Activated naive CD8-positive, alpha-beta T cell treated with anti-CD3 and anti-CD28 coated beads, Interleukin-2, amount 10 ng/mL, durations not matched to agents 7 days and 5 days (primary cell): ENCODE measurements at regions not wholly inside any gene's neighbourhood (a gene's known extent, or its start where the extent isn't known, plus 50 kb on each side); places are given as distances from the start of the nearest gene placed in this dataset.
"Not testable (repeated sequence)": the region's sequence is repeated elsewhere in the genome, so short reads cannot be mapped to it uniquely, and the experiment has no call there.

ENCODE experiments used
- ATAC-seq: fragments of 150-1000 bp; cut with Tn5 transposase; one replicate; pipeline ENCODE4 v1.10.0; 2021; ENCODE audit warnings: low read depth, moderate library complexity
- POLR2A ChIA-PET: fragments of 350-600 bp; sonication (Branson Sonifier 250); formaldehyde crosslinking; loops from one replicate; lab custom pipeline; 2021; ENCODE audit warnings: antibody characterized with exemption; lab: Charles Lee
- DNase-seq: peaks from one replicate; pipeline ENCODE4 v3.0.0; 2021
- H3K27ac Mint-ChIP-seq: one replicate; pipeline ENCODE4 v1.8.0; 2022; ENCODE audit warnings: mild to moderate bottlenecking, mixed read lengths
- H3K27me3 Mint-ChIP-seq: one replicate; pipeline ENCODE4 v1.8.0; 2022; ENCODE audit warnings: mild to moderate bottlenecking, moderate library complexity, mixed read lengths
- H3K36me3 Mint-ChIP-seq: one replicate; pipeline ENCODE4 v1.8.0; 2021; ENCODE audit warnings: mild to moderate bottlenecking, mixed read lengths
- H3K4me1 Mint-ChIP-seq: one replicate; pipeline ENCODE4 v1.8.0; 2021; ENCODE audit warnings: mixed read lengths
- H3K4me3 Mint-ChIP-seq: one replicate; pipeline ENCODE4 v1.8.0; 2022; ENCODE audit warnings: mild to moderate bottlenecking, moderate library complexity, mixed read lengths
- H3K9me3 Mint-ChIP-seq: one replicate; pipeline ENCODE4 v1.8.0; 2021; ENCODE audit warnings: mixed read lengths

DNA sequence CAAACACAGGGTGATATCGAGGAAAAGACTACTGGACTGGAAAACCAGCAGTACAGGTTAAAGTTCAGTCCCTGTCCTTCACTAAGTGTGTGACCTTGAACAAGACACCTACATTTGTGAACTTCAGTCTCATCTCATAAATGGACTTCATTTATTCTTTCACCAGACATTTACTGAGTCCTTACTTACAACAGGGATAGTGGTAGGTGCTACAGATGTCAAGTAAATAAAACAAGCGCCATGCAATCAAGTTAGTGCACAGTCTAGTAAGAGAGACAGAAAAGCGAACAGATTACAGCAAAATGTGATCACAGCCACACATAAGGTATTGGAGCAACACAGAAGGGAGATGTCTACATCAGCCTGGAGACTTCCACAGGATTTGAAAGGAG, 413.2 kb downstream of the ACTL7B start:
- no peak for DNase-seq
- H3K27ac Mint-ChIP-seq = no peak overlapping the region
- no peak overlapping the region for H3K4me3 Mint-ChIP-seq
- no peaks in the 10 kb centered on the region for H3K4me1 Mint-ChIP-seq
- ATAC-seq = no peak
- POLR2A ChIA-PET = no interaction called here
- H3K36me3 Mint-ChIP-seq = no peaks in the 10 kb centered on the region
- no peaks in the 10 kb centered on the region for H3K27me3 Mint-ChIP-seq
- H3K9me3 Mint-ChIP-seq = peaks cover 7% of the 10 kb centered on the region

GRCh38 chr9:108441726-108442125, 414.1 kb downstream of the ACTL7B start:
- no peak overlapping the region for H3K27ac Mint-ChIP-seq
- H3K27me3 Mint-ChIP-seq = no peaks in the 10 kb centered on the region
- H3K4me3 Mint-ChIP-seq = no peak overlapping the region
- no peak for DNase-seq
- ATAC-seq = no peak
- POLR2A ChIA-PET = no interaction called here
- H3K9me3 Mint-ChIP-seq = peaks cover 7% of the 10 kb centered on the region
- H3K36me3 Mint-ChIP-seq = no peaks in the 10 kb centered on the region
- H3K4me1 Mint-ChIP-seq = no peaks in the 10 kb centered on the region

DNA sequence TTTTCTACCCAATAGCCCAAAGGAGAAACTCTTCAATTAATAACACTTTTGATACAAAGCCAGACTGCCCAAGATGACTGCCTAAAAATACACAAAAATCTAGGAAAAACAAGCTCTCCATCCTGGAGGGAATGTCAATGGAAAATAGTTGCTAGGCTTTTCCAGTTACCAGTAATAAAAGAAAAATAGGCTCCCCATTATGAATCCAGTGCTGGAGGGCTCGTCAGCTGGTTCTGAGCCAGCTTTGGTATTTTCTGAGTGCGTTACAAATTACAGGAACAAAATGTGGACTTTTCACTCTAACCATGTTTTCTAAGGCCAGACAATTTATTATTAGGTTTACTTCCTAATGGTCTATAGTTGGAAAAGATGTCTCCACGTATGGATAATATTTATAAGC, 414.5 kb downstream of the ACTL7B start:
- POLR2A ChIA-PET = no interaction called here
- no peak for ATAC-seq
- DNase-seq = no peak
- no peaks in the 10 kb centered on the region for H3K36me3 Mint-ChIP-seq
- H3K27me3 Mint-ChIP-seq = no peaks in the 10 kb centered on the region
- H3K27ac Mint-ChIP-seq = no peak overlapping the region
- no peaks in the 10 kb centered on the region for H3K4me1 Mint-ChIP-seq
- peaks cover 7% of the 10 kb centered on the region for H3K9me3 Mint-ChIP-seq
- H3K4me3 Mint-ChIP-seq = no peak overlapping the region

- POLR2A ChIA-PET = no interaction called here
- DNase-seq (no peak), ATAC-seq (no peak)
- H3K4me1 Mint-ChIP-seq = no peaks in the 10 kb centered on the region
- H3K27me3 Mint-ChIP-seq = no peaks in the 10 kb centered on the region
- no peak overlapping the region for H3K4me3 Mint-ChIP-seq
- peaks cover 5% of the 10 kb centered on the region for H3K9me3 Mint-ChIP-seq
- H3K36me3 Mint-ChIP-seq = no peaks in the 10 kb centered on the region
- no peak overlapping the region for H3K27ac Mint-ChIP-seq
Observed at GRCh38 chr9:108439947-108440346, 415.8 kb downstream of the ACTL7B start.

GRCh38 chr9:108437656-108438055, 418.1 kb downstream of the ACTL7B start:
- POLR2A ChIA-PET = no interaction called here
- H3K27ac Mint-ChIP-seq = no peak overlapping the region
- no peak overlapping the region for H3K4me3 Mint-ChIP-seq
- H3K27me3 Mint-ChIP-seq = no peaks in the 10 kb centered on the region
- no peaks in the 10 kb centered on the region for H3K4me1 Mint-ChIP-seq
- H3K36me3 Mint-ChIP-seq = no peaks in the 10 kb centered on the region
- peaks cover 2% of the 10 kb centered on the region for H3K9me3 Mint-ChIP-seq
- no peak for DNase-seq
- no peak for ATAC-seq

DNA sequence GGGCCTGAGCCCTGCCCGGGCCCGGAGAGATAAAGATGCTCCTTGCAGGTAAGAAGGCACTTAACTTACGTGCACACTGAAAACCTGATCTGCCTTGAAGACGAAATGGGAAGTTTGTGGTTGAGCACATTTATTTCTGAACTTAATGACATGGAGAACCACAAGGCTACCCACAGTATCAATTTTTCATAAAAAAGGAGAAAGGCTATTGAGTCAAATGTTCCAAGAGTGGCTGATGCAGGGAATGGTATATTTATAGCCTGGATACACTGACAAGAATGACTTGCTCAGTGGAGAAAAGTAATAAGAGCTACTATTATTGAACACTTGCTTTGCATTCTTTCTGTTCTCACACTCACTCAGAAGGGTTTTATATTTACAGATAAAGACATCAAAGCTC, 419.3 kb downstream of the ACTL7B start:
- POLR2A ChIA-PET = no interaction called here
- H3K9me3 Mint-ChIP-seq = peaks cover 4% of the 10 kb centered on the region
- ATAC-seq = no peak
- H3K27me3 Mint-ChIP-seq = no peaks in the 10 kb centered on the region
- no peaks in the 10 kb centered on the region for H3K36me3 Mint-ChIP-seq
- no peak overlapping the region for H3K27ac Mint-ChIP-seq
- H3K4me1 Mint-ChIP-seq = no peaks in the 10 kb centered on the region
- no peak overlapping the region for H3K4me3 Mint-ChIP-seq
- DNase-seq = no peak

- POLR2A ChIA-PET = no interaction called here
- H3K4me1 Mint-ChIP-seq = no peaks in the 10 kb centered on the region
- no peak overlapping the region for H3K4me3 Mint-ChIP-seq
- DNase-seq (no peak), ATAC-seq (no peak)
- peaks cover 8% of the 10 kb centered on the region for H3K9me3 Mint-ChIP-seq
- no peaks in the 10 kb centered on the region for H3K27me3 Mint-ChIP-seq
- no peak overlapping the region for H3K27ac Mint-ChIP-seq
- H3K36me3 Mint-ChIP-seq = no peaks in the 10 kb centered on the region
Observed at GRCh38 chr9:108434502-108434901, 421.3 kb downstream of the ACTL7B start.

DNA sequence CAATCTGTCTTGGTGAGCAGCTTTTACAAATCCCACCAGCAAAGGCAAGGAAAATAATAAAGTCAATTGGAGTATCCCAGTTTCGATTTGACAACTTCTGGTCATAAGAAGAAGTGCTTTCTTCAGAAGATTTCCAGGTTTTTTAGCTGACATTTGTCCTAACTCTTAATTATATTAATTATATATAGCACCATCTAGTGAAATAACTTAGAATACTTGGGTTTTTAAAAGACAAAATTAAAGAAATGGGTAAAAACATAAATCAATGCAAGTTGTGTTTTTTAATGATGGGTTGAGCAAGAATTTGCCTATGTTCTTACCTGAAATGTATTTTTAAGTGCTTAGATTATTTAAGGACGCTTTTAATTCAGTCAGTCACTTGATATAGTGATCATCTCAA, 421.8 kb downstream of the ACTL7B start:
- H3K9me3 Mint-ChIP-seq = peaks cover 8% of the 10 kb centered on the region
- ATAC-seq = no peak
- no peak for DNase-seq
- no peaks in the 10 kb centered on the region for H3K4me1 Mint-ChIP-seq
- no peaks in the 10 kb centered on the region for H3K27me3 Mint-ChIP-seq
- H3K36me3 Mint-ChIP-seq = no peaks in the 10 kb centered on the region
- H3K4me3 Mint-ChIP-seq = no peak overlapping the region
- POLR2A ChIA-PET = no interaction called here
- H3K27ac Mint-ChIP-seq = no peak overlapping the region

GRCh38 chr9:108430655-108431054, 425.1 kb downstream of the ACTL7B start:
- H3K4me1 Mint-ChIP-seq = no peaks in the 10 kb centered on the region
- H3K4me3 Mint-ChIP-seq = no peak overlapping the region
- H3K9me3 Mint-ChIP-seq = peaks cover 8% of the 10 kb centered on the region
- POLR2A ChIA-PET = no interaction called here
- DNase-seq = no peak
- no peaks in the 10 kb centered on the region for H3K36me3 Mint-ChIP-seq
- no peak overlapping the region for H3K27ac Mint-ChIP-seq
- H3K27me3 Mint-ChIP-seq = no peaks in the 10 kb centered on the region
- ATAC-seq = no peak

DNA sequence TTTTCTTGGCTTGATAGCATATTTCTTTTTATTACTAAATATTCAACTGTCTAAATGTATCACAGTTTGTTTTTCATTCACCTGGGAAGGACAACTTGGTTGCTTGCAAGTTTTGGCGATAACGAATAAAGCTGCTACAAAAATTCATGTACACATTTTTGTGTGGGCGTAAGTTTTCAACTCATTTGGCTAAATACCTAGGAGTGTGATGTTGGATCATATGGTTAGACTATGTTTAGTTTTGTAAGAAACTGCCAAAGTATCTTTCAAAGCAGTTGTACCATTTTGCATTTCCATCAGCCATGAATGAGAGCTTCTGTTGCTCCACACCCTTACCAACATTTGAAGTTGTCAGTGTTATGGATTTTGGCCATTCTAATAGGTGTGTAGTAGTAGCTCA, 428.0 kb downstream of the ACTL7B start:
- no peak for DNase-seq
- Mint-ChIP-seq H3K4me1 (no peaks in the 10 kb centered on the region), H3K27ac (no peak overlapping the region), H3K36me3 (no peaks in the 10 kb centered on the region), H3K27me3 (no peaks in the 10 kb centered on the region), H3K9me3 (peaks cover 6% of the 10 kb centered on the region), H3K4me3 (no peak overlapping the region)
- no peak for ATAC-seq
- POLR2A ChIA-PET = no interaction called here

GRCh38 chr9:108426421-108426940, 429.3 kb downstream of the ACTL7B start:
- H3K9me3 Mint-ChIP-seq, ATAC-seq, H3K36me3 Mint-ChIP-seq, POLR2A ChIA-PET, H3K4me1 Mint-ChIP-seq, H3K27ac Mint-ChIP-seq, DNase-seq, H3K27me3 Mint-ChIP-seq, H3K4me3 Mint-ChIP-seq: not testable (repeated sequence)

- POLR2A ChIA-PET = no interaction called here
- Mint-ChIP-seq H3K4me1 (no peaks in the 10 kb centered on the region), H3K27me3 (no peaks in the 10 kb centered on the region), H3K4me3 (no peak overlapping the region), H3K36me3 (no peaks in the 10 kb centered on the region), H3K9me3 (no peaks in the 10 kb centered on the region), H3K27ac (no peak overlapping the region)
- ATAC-seq (no peak), DNase-seq (no peak)
Observed at GRCh38 chr9:108423433-108423832, 432.4 kb downstream of the ACTL7B start.

DNA sequence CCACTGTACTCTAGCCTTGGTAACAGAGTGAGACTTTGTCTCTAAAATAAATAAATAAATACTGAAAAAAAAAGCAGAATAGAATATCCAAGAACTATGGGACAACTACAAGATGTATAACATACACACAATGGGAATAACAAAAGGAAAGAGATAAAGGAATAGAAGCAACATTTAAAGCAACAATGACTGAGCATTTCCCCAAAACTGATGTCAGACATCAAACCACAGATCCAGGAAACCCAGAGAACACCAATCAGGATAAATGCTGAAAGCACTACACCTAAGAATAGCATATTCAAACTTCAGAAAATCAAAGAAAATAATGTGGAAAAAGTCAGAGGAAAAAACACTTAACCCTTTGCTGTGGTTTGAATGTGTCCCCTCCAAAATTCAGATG, 436.4 kb downstream of the ACTL7B start:
- POLR2A ChIA-PET = no interaction called here
- Mint-ChIP-seq H3K27ac (no peak overlapping the region), H3K4me1 (no peaks in the 10 kb centered on the region), H3K27me3 (no peaks in the 10 kb centered on the region), H3K9me3 (no peaks in the 10 kb centered on the region), H3K36me3 (no peaks in the 10 kb centered on the region), H3K4me3 (no peak overlapping the region)
- DNase-seq = no peak
- ATAC-seq = no peak

DNA sequence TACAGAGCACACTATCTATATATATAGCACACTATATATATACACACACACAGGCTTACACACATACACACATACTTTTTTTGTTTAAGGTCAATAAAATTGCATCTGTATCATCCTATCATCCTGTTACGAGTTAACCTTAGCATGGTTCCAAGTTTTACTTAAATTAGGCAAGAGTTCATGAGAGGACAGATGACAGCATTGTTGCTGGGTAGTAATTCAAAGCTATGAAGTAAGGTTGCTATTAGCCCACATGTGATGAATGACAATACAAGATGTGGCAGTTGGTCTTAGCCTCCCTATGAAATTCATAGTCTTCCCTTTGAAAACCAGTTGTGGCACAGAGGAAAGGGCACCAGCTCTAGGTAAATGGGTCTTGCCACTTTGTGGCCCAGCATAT, 438.1 kb downstream of the ACTL7B start:
- no peaks in the 10 kb centered on the region for H3K36me3 Mint-ChIP-seq
- no peaks in the 10 kb centered on the region for H3K9me3 Mint-ChIP-seq
- DNase-seq = no peak
- no peak overlapping the region for H3K27ac Mint-ChIP-seq
- no peaks in the 10 kb centered on the region for H3K4me1 Mint-ChIP-seq
- no peaks in the 10 kb centered on the region for H3K27me3 Mint-ChIP-seq
- ATAC-seq = no peak
- POLR2A ChIA-PET = no interaction called here
- H3K4me3 Mint-ChIP-seq = no peak overlapping the region

DNA sequence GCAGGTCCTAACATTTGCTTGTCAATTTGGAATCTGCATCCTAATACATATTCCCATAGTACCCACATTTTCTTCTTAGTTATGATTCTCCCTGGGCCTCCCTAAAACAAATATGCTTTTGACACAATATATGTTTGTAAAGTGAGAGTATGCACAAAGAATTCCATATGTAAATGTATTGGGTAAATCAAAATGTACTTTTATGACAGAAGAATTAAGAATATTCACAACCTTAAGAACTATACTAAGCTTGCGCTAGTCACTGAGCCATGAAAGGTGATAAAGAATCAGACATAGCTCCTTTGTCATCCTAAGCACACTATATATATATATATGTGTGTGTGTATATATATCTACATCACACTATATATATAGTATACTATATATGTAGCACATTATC, 438.5 kb downstream of the ACTL7B start:
- Mint-ChIP-seq H3K4me1 (no peaks in the 10 kb centered on the region), H3K27ac (no peak overlapping the region), H3K36me3 (no peaks in the 10 kb centered on the region), H3K4me3 (no peak overlapping the region), H3K27me3 (no peaks in the 10 kb centered on the region), H3K9me3 (no peaks in the 10 kb centered on the region)
- POLR2A ChIA-PET = no interaction called here
- no peak for DNase-seq
- no peak for ATAC-seq
